ENCODE measurements at regions not wholly inside any gene's neighbourhood (a gene's known extent, or its start where the extent isn't known, plus 50 kb on each side); places are given as distances from the start of the nearest gene placed in this dataset.

- TF ChIP-seq TCF7L2 (IDR thresholded peaks at IDR 0.05; ENCODE audit: low read depth, low read length) (no peak), SIN3A (IDR thresholded peaks at IDR 0.05; ENCODE audit: borderline replicate concordance, insufficient read depth, low read depth, low read length) (no peak), CTCF (IDR thresholded peaks at IDR 0.05) (no peak), REST (IDR thresholded peaks at IDR 0.05; ENCODE audit: insufficient read depth in 1 of 2, low read depth in 2 of 2, low read length in 1 of 2) (no peak), POLR2AphosphoS5 (IDR thresholded peaks at IDR 0.05; ENCODE audit: low read depth, low read length) (no peak)
- Histone ChIP-seq H3K36me3 (ENCODE audit: control insufficient read depth, insufficient read depth, low read length) (no peaks in the 10 kb centered on the region), H3K27me3 (ENCODE audit: control insufficient read depth, insufficient read depth, low read length) (no peaks in the 10 kb centered on the region), H3K27ac (ENCODE audit: low read length) (no peak overlapping the region), H3K4me3 (ENCODE audit: low read depth in 2 of 2, low read length in 2 of 2) (no peak overlapping the region), H3K4me1 (ENCODE audit: control insufficient read depth, insufficient read depth, low read length) (no peaks in the 10 kb centered on the region), H3K9me3 (ENCODE audit: control insufficient read depth, insufficient read depth, low read depth, low read length) (peaks cover 9% of the 10 kb centered on the region)
- no peak for ATAC-seq
- CTCF ChIA-PET, result interaction anchor here (0.6 kb wide), 1 partner anchor 118 kb away, joined by 3 read pairs; no protein-coding TSS in a partner anchor
- in situ Hi-C loops (cut with HindIII; ENCODE audit: low pct_unique_long_range_greater_than_20kb, low sequenced_read_pairs) (no loop called here), intact Hi-C loops (cut with micrococcal nuclease; ENCODE audit: unreplicated experiment) (no loop called here)
- no TSS peak for BruUV-seq (replicated peaks)
- POLR2A ChIA-PET, result no interaction called here
- DNase-seq (ENCODE audit: low read depth, low spot score), result no peak
Observed at GRCh38 chr2:72041638-72042111, 106.0 kb downstream of the CYP26B1 start.

DNA sequence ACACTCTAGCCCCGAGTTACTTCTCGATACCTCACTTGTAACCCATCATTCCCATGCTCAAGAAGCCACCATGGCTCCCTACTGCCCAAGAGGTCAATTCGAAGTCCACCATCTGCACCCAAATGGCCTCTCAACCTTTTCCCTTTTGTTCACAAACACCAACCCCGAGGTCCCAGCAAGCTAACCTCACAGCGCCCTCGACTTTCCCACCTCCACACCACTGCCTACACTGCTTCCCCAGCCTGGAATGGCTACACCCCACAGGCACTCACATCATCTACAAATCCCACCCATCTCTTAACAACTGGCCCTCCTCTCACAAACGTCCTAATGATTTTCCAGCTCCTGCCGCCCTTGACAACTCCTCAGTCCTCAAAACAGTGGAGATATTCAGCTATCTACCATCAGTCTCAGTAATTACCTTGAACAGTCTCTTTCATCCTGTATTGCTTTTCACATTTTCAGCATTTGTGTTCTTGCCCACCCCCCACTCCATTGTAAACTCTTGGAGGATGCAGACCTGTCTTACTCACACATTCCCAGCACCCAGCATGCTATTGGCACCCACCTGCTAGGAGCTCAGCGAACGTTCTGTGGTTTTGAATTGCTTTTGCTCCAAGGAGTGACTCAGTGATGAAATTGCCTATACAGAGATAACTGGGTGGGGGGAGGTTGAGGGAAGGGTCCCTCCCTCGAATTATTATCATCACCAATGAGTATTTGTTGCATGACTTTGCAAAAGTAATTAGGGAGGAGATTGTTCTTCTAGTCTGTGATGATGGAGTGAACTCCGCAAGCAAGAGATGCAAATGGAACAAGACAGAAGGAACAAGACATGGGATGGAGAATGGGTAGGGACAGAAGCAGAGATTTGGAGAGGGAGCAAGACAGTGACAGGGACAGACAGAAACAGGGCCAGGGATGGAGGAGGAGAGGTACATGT, 106.8 kb downstream of the CYP26B1 start:
- intact Hi-C loops (cut with micrococcal nuclease; ENCODE audit: unreplicated experiment), result no loop called here

More for the DNA sequence above, 106.8 kb downstream of the CYP26B1 start:
- ATAC-seq, result no peak
- H3K4me3 ChIP-seq (ENCODE audit: low read depth in 2 of 2, low read length in 2 of 2), result no peak overlapping the region
- no TSS peak for BruUV-seq (replicated peaks)
- no peaks in the 10 kb centered on the region for H3K27me3 ChIP-seq (ENCODE audit: control insufficient read depth, insufficient read depth, low read length)
- H3K36me3 ChIP-seq (ENCODE audit: control insufficient read depth, insufficient read depth, low read length), result no peaks in the 10 kb centered on the region
- in situ Hi-C loops (cut with HindIII; ENCODE audit: low pct_unique_long_range_greater_than_20kb, low sequenced_read_pairs), result no loop called here
- ChIA-PET POLR2A (interaction anchor here (0.5 kb wide), 1 partner anchor 1200 kb away, joined by 4 read pairs; no protein-coding TSS in a partner anchor), CTCF (interaction anchor here (0.6 kb wide), 1 partner anchor 117 kb away, joined by 3 read pairs; no protein-coding TSS in a partner anchor)
- H3K9me3 ChIP-seq (ENCODE audit: control insufficient read depth, insufficient read depth, low read depth, low read length), result peaks cover 9% of the 10 kb centered on the region
- no peaks in the 10 kb centered on the region for H3K4me1 ChIP-seq (ENCODE audit: control insufficient read depth, insufficient read depth, low read length)
- no peak for DNase-seq (ENCODE audit: low read depth, low spot score)
- no peak overlapping the region for H3K27ac ChIP-seq (ENCODE audit: low read length)
- no peak for TF ChIP-seq TCF7L2 (IDR thresholded peaks at IDR 0.05; ENCODE audit: low read depth, low read length)
- TF ChIP-seq CTCF (IDR thresholded peaks at IDR 0.05), result no peak
- TF ChIP-seq SIN3A (IDR thresholded peaks at IDR 0.05; ENCODE audit: borderline replicate concordance, insufficient read depth, low read depth, low read length), result no peak
- TF ChIP-seq POLR2AphosphoS5 (IDR thresholded peaks at IDR 0.05; ENCODE audit: low read depth, low read length), result no peak
- TF ChIP-seq REST (IDR thresholded peaks at IDR 0.05; ENCODE audit: insufficient read depth in 1 of 2, low read depth in 2 of 2, low read length in 1 of 2), result no peak
